ENCODE measurements at regions not wholly inside any gene's neighbourhood (a gene's known extent, or its start where the extent isn't known, plus 50 kb on each side); places are given as distances from the start of the nearest gene placed in this dataset.

DNA sequence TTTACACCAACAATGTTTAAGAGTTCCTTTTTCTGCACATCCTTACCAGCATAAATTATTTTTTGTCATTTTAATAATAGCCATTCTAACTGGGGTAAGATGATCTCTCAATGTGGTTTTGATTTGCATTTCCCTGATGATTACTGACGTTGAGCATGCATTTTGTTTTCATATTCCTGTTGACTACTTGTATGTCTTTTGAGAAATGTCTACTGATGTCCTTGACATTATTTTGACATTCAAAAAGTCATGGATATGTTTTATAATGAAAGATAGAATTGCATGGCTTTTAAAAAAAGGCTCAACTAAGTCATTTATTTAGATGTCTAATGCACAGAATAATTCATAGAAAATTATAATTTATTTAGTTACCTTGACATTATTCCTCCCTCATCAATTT, 381.6 kb upstream of the C9orf72 start:
- TF ChIP-seq POLR2AphosphoS5 (IDR thresholded peaks at IDR 0.05; ENCODE audit: insufficient read depth, low read depth, low read length) = no peak
- TF ChIP-seq, protein P1, sequence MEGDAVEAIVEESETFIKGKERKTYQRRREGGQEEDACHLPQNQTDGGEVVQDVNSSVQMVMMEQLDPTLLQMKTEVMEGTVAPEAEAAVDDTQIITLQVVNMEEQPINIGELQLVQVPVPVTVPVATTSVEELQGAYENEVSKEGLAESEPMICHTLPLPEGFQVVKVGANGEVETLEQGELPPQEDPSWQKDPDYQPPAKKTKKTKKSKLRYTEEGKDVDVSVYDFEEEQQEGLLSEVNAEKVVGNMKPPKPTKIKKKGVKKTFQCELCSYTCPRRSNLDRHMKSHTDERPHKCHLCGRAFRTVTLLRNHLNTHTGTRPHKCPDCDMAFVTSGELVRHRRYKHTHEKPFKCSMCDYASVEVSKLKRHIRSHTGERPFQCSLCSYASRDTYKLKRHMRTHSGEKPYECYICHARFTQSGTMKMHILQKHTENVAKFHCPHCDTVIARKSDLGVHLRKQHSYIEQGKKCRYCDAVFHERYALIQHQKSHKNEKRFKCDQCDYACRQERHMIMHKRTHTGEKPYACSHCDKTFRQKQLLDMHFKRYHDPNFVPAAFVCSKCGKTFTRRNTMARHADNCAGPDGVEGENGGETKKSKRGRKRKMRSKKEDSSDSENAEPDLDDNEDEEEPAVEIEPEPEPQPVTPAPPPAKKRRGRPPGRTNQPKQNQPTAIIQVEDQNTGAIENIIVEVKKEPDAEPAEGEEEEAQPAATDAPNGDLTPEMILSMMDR (IDR thresholded peaks at IDR 0.05; ENCODE audit: extremely low read depth in 1 of 2, insufficient read depth in 1 of 2, low read depth in 1 of 2, low read length in 2 of 2) = no peak
- TF ChIP-seq EZH2 (IDR thresholded peaks at IDR 0.05; ENCODE audit: borderline replicate concordance, low read depth, low read length, severe bottlenecking) = no peak
- TF ChIP-seq POLR2A (IDR thresholded peaks at IDR 0.05; ENCODE audit: low read depth, low read length) = no peak
- no peak for TF ChIP-seq MYC (IDR thresholded peaks at IDR 0.05; ENCODE audit: low read depth, low read length)
- TF ChIP-seq, protein P2, sequence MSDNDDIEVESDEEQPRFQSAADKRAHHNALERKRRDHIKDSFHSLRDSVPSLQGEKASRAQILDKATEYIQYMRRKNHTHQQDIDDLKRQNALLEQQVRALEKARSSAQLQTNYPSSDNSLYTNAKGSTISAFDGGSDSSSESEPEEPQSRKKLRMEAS (IDR thresholded peaks at IDR 0.05; ENCODE audit: insufficient read depth, insufficient read length) = no peak
- no peak for TF ChIP-seq FOS (IDR thresholded peaks at IDR 0.05; ENCODE audit: borderline replicate concordance, insufficient read depth, low read length)
